Erythroblast (primary cell): ENCODE measurements at regions not wholly inside any gene's neighbourhood (a gene's known extent, or its start where the extent isn't known, plus 50 kb on each side); places are given as distances from the start of the nearest gene placed in this dataset.

ENCODE experiments used
- GATA1 ChIP-seq: IDR thresholded peaks from 2 replicates; pipeline ENCODE4 v1.6.1; 2011; ENCODE audit warnings: low read depth, mild to moderate bottlenecking, control low read depth, low read length, moderate library complexity
- POLR2A ChIP-seq: IDR thresholded peaks from 2 replicates; pipeline ENCODE4 v1.6.1; 2011; ENCODE audit warnings: mild to moderate bottlenecking, low read length

- TF ChIP-seq POLR2A = no peak
- no peak for TF ChIP-seq GATA1
These were observed 132.3 kb downstream of the TNFSF18 start for GRCh38 chr1:172918478-172918877.
